Neural cell (in vitro differentiated cells): ENCODE measurements at regions not wholly inside any gene's neighbourhood (a gene's known extent, or its start where the extent isn't known, plus 50 kb on each side); places are given as distances from the start of the nearest gene placed in this dataset.

Experiments used
- CTCF ChIP-seq: fragments of 450-650 bp; IDR thresholded peaks from 2 replicates; pipeline ENCODE4 v1.5.1; 2014; ENCODE audit warnings: antibody characterized with exemption, mild to moderate bottlenecking, moderate library complexity; ENCODE audit not compliant: poor library complexity, severe bottlenecking
- EZH2 ChIP-seq: fragments of 200-600, 300-800 bp; shearing (Covaris generic), sonication (generic); IDR thresholded peaks from 2 replicates; pipeline ENCODE4 v1.6.1; 2014; ENCODE audit warnings: antibody characterized with exemption, low read length, borderline replicate concordance, mild to moderate bottlenecking; ENCODE audit not compliant: insufficient read depth, poor library complexity, severe bottlenecking
- MXI1 ChIP-seq: fragments of 450-650 bp; conservative IDR thresholded peaks from 2 replicates; pipeline ENCODE4 v1.6.1; 2014; ENCODE audit warnings: antibody characterized with exemption, mild to moderate bottlenecking; ENCODE audit not compliant: poor library complexity, severe bottlenecking
- POLR2AphosphoS5 ChIP-seq: IDR thresholded peaks from 2 replicates; pipeline ENCODE4 v1.6.1; 2012
- RAD21 ChIP-seq: fragments of 450-650 bp; conservative IDR thresholded peaks from 2 replicates; pipeline ENCODE4 v1.6.1; 2014; ENCODE audit warnings: antibody characterized with exemption, mild to moderate bottlenecking, moderate library complexity
- REST ChIP-seq: IDR thresholded peaks from 2 replicates; pipeline ENCODE4 v1.6.1; 2012; ENCODE audit warnings: borderline replicate concordance

- TF ChIP-seq RAD21 (no peak), CTCF (no peak), REST (no peak), EZH2 (no peak), POLR2AphosphoS5 (no peak), MXI1 (no peak)
These were observed 432.4 kb upstream of the AZI2 start for GRCh38 chr3:28781053-28781452.
